ENCODE measurements at regions not wholly inside any gene's neighbourhood (a gene's known extent, or its start where the extent isn't known, plus 50 kb on each side); places are given as distances from the start of the nearest gene placed in this dataset.

DNA sequence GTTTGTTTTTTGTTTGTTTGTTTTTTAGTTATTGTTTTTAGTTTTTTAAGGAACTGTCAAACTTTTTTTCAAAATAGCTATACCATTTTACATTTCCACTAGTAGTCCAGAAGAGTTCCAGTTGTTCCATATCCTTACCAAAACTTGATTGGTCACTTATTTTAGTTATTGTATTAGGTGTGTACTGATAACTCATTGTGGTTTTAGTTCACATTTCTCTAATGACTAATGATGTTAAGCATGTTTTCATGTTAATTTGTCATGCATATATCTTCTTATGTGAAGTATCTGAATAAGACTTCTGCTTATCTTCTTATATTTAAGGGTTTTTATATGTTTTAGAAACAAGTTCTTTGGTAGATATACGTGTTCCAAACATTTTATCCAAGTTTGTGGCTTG is 89.5 kb downstream of the CD200R1L start:
- no TSS peak for BruUV-seq (replicated peaks)
- TF ChIP-seq, protein P1, sequence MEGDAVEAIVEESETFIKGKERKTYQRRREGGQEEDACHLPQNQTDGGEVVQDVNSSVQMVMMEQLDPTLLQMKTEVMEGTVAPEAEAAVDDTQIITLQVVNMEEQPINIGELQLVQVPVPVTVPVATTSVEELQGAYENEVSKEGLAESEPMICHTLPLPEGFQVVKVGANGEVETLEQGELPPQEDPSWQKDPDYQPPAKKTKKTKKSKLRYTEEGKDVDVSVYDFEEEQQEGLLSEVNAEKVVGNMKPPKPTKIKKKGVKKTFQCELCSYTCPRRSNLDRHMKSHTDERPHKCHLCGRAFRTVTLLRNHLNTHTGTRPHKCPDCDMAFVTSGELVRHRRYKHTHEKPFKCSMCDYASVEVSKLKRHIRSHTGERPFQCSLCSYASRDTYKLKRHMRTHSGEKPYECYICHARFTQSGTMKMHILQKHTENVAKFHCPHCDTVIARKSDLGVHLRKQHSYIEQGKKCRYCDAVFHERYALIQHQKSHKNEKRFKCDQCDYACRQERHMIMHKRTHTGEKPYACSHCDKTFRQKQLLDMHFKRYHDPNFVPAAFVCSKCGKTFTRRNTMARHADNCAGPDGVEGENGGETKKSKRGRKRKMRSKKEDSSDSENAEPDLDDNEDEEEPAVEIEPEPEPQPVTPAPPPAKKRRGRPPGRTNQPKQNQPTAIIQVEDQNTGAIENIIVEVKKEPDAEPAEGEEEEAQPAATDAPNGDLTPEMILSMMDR (IDR thresholded peaks at IDR 0.05 in 2 of 3, conservative IDR thresholded peaks at IDR 0.05 in 1 of 3; ENCODE audit: borderline replicate concordance in 1 of 3, insufficient read depth in 1 of 3, low read depth in 2 of 3, low read length in 2 of 3), result no peak
- TF ChIP-seq JUND (IDR thresholded peaks at IDR 0.05) (no peak), POLR2A (IDR thresholded peaks at IDR 0.05; ENCODE audit: borderline replicate concordance, extremely low read depth, insufficient read depth, insufficient read length) (no peak), EGR1 (IDR thresholded peaks at IDR 0.05; ENCODE audit: low read depth) (no peak), POLR2AphosphoS5 (IDR thresholded peaks at IDR 0.05; ENCODE audit: low read depth, low read length) (no peak)
- TF ChIP-seq, protein P2, sequence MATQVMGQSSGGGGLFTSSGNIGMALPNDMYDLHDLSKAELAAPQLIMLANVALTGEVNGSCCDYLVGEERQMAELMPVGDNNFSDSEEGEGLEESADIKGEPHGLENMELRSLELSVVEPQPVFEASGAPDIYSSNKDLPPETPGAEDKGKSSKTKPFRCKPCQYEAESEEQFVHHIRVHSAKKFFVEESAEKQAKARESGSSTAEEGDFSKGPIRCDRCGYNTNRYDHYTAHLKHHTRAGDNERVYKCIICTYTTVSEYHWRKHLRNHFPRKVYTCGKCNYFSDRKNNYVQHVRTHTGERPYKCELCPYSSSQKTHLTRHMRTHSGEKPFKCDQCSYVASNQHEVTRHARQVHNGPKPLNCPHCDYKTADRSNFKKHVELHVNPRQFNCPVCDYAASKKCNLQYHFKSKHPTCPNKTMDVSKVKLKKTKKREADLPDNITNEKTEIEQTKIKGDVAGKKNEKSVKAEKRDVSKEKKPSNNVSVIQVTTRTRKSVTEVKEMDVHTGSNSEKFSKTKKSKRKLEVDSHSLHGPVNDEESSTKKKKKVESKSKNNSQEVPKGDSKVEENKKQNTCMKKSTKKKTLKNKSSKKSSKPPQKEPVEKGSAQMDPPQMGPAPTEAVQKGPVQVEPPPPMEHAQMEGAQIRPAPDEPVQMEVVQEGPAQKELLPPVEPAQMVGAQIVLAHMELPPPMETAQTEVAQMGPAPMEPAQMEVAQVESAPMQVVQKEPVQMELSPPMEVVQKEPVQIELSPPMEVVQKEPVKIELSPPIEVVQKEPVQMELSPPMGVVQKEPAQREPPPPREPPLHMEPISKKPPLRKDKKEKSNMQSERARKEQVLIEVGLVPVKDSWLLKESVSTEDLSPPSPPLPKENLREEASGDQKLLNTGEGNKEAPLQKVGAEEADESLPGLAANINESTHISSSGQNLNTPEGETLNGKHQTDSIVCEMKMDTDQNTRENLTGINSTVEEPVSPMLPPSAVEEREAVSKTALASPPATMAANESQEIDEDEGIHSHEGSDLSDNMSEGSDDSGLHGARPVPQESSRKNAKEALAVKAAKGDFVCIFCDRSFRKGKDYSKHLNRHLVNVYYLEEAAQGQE (IDR thresholded peaks at IDR 0.05; ENCODE audit: low read depth), result no peak

More for the DNA sequence above, 89.5 kb downstream of the CD200R1L start:
- no peak overlapping the region for H2AFZ ChIP-seq (ENCODE audit: low read depth, low read length, poor library complexity, severe bottlenecking)
- H3K9me2 ChIP-seq (ENCODE audit: insufficient read depth), result no peaks in the 10 kb centered on the region
- no peaks in the 10 kb centered on the region for H4K20me1 ChIP-seq (ENCODE audit: insufficient read depth)
- no peaks in the 10 kb centered on the region for H3K36me3 ChIP-seq (ENCODE audit: control insufficient read depth in 1 of 2, insufficient read depth in 2 of 2, low read length in 2 of 2)
- no peak overlapping the region for H3K4me2 ChIP-seq (ENCODE audit: low read length)
- no peak overlapping the region for H3K27ac ChIP-seq (ENCODE audit: low read depth, low read length)
- H3K9me3 ChIP-seq (ENCODE audit: control insufficient read depth in 1 of 2, insufficient read depth in 1 of 2, low read depth in 1 of 2, low read length in 2 of 2), result no peaks in the 10 kb centered on the region
- H3K4me1 ChIP-seq (ENCODE audit: control insufficient read depth in 1 of 2, insufficient read depth in 2 of 2, low read length in 2 of 2), result no peaks in the 10 kb centered on the region
- ATAC-seq, result no peak
- no peaks in the 10 kb centered on the region for H3K27me3 ChIP-seq (ENCODE audit: insufficient read depth, low read length)
- H3K79me2 ChIP-seq (ENCODE audit: insufficient read depth, low read length), result no peaks in the 10 kb centered on the region
- POLR2A ChIA-PET, result no interaction called here
- no peak overlapping the region for H3K4me3 ChIP-seq (replicated peaks in 1 of 2; ENCODE audit: low read depth in 1 of 2, low read length in 2 of 2)
- DNase-seq (ENCODE audit: low read depth, low spot score), result no peak
- CTCF ChIA-PET, result interaction anchor here (0.8 kb wide), 1 partner anchor 22 kb away, joined by 3 read pairs; no protein-coding TSS in a partner anchor
- no peak overlapping the region for H3K9ac ChIP-seq (ENCODE audit: low read length)
- intact Hi-C loops (cut with micrococcal nuclease), result no loop called here
- RAD21 ChIA-PET (ENCODE audit: low non-redundant PET in 1 of 2, low total read pairs in 2 of 2, uncharacterized antibody in 2 of 2, unreplicated experiment in 2 of 2), result no interaction called here
